ENCODE measurements at regions not wholly inside any gene's neighbourhood (a gene's known extent, or its start where the extent isn't known, plus 50 kb on each side); places are given as distances from the start of the nearest gene placed in this dataset.

DNA sequence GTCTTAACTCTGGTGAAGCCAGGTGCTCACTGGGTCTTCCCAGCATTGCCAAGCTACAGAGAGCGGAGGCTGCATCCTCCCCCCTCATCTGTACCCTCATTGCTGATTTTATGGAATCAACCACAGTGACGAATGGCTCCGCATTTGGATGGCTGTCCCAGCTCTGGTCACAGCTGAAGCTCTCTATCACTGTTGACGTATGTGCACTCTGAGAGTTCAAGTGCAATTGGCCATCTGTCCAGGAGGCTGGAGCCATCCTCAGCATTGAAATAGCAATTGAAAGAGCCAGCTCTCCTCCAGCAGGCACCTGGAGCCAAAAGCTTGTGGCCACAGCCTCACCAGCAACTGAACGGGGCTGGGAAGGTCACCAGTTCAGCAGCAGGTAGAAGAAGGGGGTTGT is 494.1 kb downstream of the TMEM114 start:
- TF ChIP-seq, protein P1, sequence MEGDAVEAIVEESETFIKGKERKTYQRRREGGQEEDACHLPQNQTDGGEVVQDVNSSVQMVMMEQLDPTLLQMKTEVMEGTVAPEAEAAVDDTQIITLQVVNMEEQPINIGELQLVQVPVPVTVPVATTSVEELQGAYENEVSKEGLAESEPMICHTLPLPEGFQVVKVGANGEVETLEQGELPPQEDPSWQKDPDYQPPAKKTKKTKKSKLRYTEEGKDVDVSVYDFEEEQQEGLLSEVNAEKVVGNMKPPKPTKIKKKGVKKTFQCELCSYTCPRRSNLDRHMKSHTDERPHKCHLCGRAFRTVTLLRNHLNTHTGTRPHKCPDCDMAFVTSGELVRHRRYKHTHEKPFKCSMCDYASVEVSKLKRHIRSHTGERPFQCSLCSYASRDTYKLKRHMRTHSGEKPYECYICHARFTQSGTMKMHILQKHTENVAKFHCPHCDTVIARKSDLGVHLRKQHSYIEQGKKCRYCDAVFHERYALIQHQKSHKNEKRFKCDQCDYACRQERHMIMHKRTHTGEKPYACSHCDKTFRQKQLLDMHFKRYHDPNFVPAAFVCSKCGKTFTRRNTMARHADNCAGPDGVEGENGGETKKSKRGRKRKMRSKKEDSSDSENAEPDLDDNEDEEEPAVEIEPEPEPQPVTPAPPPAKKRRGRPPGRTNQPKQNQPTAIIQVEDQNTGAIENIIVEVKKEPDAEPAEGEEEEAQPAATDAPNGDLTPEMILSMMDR (IDR thresholded peaks at IDR 0.05; ENCODE audit: low read length, missing control alignments) = no peak
- DNase-seq (ENCODE audit: low read depth) = no peak
- H3K4me3 ChIP-seq (replicated peaks; ENCODE audit: low read depth, low read length) = no peak overlapping the region

DNA sequence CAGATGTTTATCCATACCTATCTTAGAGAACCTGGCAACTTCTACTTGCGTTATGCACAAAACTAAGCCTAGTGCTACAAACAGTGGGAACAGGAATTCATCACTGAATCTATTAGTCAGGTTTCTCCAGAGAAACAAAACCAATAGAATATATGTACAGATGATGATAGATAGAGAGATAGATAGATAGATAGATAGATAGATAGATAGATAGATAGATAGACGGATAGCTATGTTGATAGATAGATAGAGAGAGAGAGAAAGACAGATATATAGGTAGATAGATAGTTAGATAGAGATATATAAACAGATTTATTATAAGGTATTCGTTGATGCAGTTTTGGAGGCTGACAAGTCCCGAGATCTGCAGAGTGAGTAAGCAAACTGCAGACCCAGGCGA is 495.6 kb downstream of the TMEM114 start:
- H3K4me3 ChIP-seq (replicated peaks; ENCODE audit: low read depth, low read length) = no peak overlapping the region
- TF ChIP-seq, protein P1 (IDR thresholded peaks at IDR 0.05; ENCODE audit: low read length, missing control alignments) = no peak
- no peak for DNase-seq (ENCODE audit: low read depth)

DNA sequence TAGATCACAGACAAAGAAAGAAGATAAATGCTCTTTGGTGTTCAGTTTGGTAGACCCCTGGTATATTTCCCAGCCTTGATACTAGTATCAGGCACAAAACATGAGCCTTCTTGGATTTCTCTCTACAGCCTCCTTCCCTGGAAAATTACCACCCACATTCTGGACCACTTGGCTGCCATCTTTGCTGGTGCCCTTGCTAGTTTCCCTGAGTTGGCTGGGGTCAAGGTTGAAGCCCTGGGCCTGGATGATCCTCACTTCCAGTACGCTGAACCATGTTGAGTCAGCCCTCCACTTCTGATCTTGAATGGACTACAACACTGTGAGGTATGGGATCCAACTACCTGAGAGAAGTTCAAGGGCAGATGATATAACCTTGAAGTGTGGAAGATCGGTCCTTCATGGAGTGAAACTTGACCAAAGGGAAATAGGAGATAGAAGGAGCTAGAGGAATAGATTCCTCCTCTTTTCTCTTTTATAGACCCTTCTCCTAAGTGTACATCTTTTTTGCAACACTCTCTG is 501.4 kb downstream of the TMEM114 start:
- TF ChIP-seq, protein P1 (IDR thresholded peaks at IDR 0.05; ENCODE audit: low read length, missing control alignments) = no peak
- no peak overlapping the region for H3K4me3 ChIP-seq (replicated peaks; ENCODE audit: low read depth, low read length)
- DNase-seq (ENCODE audit: low read depth) = no peak

DNA sequence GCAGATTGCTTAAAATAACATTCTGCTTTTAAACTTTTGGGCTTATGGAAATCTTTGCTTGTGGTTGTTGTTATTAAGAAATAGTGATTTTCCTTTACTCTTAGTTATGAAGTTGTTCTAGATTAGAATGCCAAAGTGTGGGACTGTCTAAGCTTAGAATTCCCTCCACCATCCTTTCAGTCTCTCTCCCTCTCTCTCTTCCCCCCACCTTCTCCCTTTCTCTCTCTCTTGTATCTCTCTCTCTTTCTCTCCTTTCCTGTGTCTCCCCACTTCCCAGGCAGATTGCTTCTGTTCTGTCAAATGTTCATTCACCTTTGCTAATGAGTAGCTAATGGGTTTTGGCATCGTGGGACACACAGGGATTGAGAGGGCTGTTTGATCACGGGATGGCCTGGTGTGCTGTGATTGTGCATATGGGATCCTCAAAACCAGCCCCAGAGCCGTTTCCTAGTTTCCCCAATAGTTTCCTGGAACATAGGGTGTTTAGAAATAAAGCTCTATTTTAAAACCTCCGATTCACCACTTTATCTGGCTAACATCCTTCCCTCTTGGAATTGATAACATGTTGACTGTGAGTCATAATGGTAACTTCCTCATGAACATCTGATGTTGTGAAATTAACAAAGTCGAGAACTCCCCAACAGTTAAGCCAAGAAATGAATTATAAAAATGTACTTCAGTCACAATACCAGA is 502.6 kb downstream of the TMEM114 start:
- TF ChIP-seq, protein P1 (IDR thresholded peaks at IDR 0.05; ENCODE audit: low read length, missing control alignments) = no peak
- no peak for DNase-seq (ENCODE audit: low read depth)
- H3K4me3 ChIP-seq (replicated peaks; ENCODE audit: low read depth, low read length) = no peak overlapping the region

DNA sequence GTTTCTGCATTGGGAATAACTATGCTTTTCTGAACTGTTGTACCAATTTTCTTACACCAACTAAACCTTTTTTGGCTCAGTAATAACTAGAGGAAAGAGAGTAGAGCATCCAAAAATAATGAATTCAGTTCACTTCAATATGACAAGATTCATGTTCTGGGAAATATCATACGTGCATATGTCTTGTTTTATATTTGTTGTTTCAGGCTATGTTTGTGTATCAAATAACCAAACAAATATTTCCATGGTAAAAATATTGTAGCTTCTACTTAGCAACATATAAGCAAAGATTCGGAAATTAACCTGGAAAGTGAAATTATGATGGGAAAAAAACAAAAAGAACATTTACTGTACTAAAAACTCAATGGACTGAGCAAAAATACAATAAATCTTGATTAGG is 503.2 kb downstream of the TMEM114 start:
- TF ChIP-seq, protein P1 (IDR thresholded peaks at IDR 0.05; ENCODE audit: low read length, missing control alignments) = no peak
- no peak for DNase-seq (ENCODE audit: low read depth)
- H3K4me3 ChIP-seq (replicated peaks; ENCODE audit: low read depth, low read length) = no peak overlapping the region

DNA sequence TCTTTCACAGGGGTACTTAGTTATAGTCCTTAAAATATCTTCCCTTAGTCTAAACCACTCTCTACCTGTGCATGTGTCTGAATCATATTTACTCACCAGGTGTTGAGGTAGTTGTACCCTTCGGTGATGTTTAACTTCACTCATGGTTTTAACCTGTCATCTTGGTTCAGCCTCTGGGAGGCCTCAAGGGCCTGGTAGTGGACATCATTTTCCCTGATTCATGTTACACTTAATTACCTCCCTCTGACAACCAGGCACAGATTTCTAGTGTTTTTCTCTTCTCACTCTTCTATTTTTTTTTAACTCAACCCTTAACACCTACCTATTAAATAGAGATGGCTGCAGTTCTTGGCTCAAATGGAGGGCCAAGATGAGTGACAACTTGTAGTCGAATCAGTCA is 505.4 kb downstream of the TMEM114 start:
- DNase-seq (ENCODE audit: low read depth) = no peak
- H3K4me3 ChIP-seq (replicated peaks; ENCODE audit: low read depth, low read length) = no peak overlapping the region
- TF ChIP-seq, protein P1 (IDR thresholded peaks at IDR 0.05; ENCODE audit: low read length, missing control alignments) = no peak

DNA sequence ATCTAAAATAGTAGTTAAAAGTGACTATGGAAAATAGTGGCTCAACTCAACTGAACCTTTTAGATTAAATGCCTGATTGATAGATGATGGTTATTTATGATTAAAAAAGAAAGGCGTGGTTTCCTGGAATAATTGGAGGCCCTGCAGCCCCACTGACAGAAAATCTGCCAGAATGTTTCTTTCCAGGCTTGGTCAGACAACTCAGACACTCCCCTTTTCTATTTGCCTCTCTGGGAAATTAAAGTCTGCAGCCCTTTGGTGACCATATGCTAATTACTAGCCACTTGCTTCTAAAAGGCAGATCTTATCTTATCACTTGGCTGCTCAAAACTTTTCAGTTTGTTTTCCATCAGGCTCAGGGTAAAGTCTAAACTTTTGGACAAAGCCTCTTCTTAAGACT is 506.0 kb downstream of the TMEM114 start:
- TF ChIP-seq, protein P1 (IDR thresholded peaks at IDR 0.05; ENCODE audit: low read length, missing control alignments) = no peak
- no peak for DNase-seq (ENCODE audit: low read depth)
- H3K4me3 ChIP-seq (replicated peaks; ENCODE audit: low read depth, low read length) = no peak overlapping the region

Data from fibroblast of pulmonary artery (primary cell).